ENCODE measurements at regions not wholly inside any gene's neighbourhood (a gene's known extent, or its start where the extent isn't known, plus 50 kb on each side); places are given as distances from the start of the nearest gene placed in this dataset.
"Not testable (repeated sequence)": the region's sequence is repeated elsewhere in the genome, so short reads cannot be mapped to it uniquely, and the experiment has no call there.

GRCh38 chr6:140343128-140343527, 968.7 kb upstream of the CITED2 start:
- no peak for DNase-seq

- no peak for DNase-seq
Measured at GRCh38 chr6:140341272-140341671, 966.8 kb upstream of the CITED2 start.

- no peak for DNase-seq
Measured at GRCh38 chr6:140340795-140341194, 966.3 kb upstream of the CITED2 start.

- DNase-seq, result not testable (repeated sequence)
Measured at GRCh38 chr6:140339084-140339483, 964.6 kb upstream of the CITED2 start.

GRCh38 chr6:140321891-140322290, 947.4 kb upstream of the CITED2 start:
- no peak for DNase-seq

- DNase-seq, result no peak
Measured at GRCh38 chr6:140320081-140321080, 945.9 kb upstream of the CITED2 start.

- DNase-seq, result no peak
Measured at GRCh38 chr6:140319209-140319608, 944.8 kb upstream of the CITED2 start.

- no peak for DNase-seq
Measured at GRCh38 chr6:140318408-140318807, 944.0 kb upstream of the CITED2 start.

GRCh38 chr6:140317950-140318349, 943.5 kb upstream of the CITED2 start:
- DNase-seq, result no peak

- DNase-seq, result no peak
Measured at GRCh38 chr6:140316966-140317365, 942.5 kb upstream of the CITED2 start.

GRCh38 chr6:140314682-140315081, 940.2 kb upstream of the CITED2 start:
- no peak for DNase-seq

GRCh38 chr6:140311146-140311545, 936.7 kb upstream of the CITED2 start:
- no peak for DNase-seq

- DNase-seq, result no peak
Measured at GRCh38 chr6:140303218-140303949, 928.9 kb upstream of the CITED2 start.

- DNase-seq, result no peak
Measured at GRCh38 chr6:140300331-140300730, 925.9 kb upstream of the CITED2 start.

- DNase-seq, result no peak
Measured at GRCh38 chr6:140289186-140289585, 914.7 kb upstream of the CITED2 start.

GRCh38 chr6:140285998-140286690, 911.7 kb upstream of the CITED2 start:
- DNase-seq, result no peak

GRCh38 chr6:140285471-140285870, 911.0 kb upstream of the CITED2 start:
- no peak for DNase-seq

- DNase-seq, result no peak
Measured at GRCh38 chr6:140284871-140285270, 910.4 kb upstream of the CITED2 start.

GRCh38 chr6:140283197-140283596, 908.7 kb upstream of the CITED2 start:
- DNase-seq, result no peak

GRCh38 chr6:140281767-140282166, 907.3 kb upstream of the CITED2 start:
- DNase-seq, result no peak

- DNase-seq, result no peak
Measured at GRCh38 chr6:140281236-140281635, 906.8 kb upstream of the CITED2 start.

- no peak for DNase-seq
Measured at GRCh38 chr6:140276719-140277118, 902.3 kb upstream of the CITED2 start.

GRCh38 chr6:140276133-140276532, 901.7 kb upstream of the CITED2 start:
- no peak for DNase-seq
